Amniotic epithelial cell (primary cell): ENCODE measurements at regions not wholly inside any gene's neighbourhood (a gene's known extent, or its start where the extent isn't known, plus 50 kb on each side); places are given as distances from the start of the nearest gene placed in this dataset.
"Not testable (repeated sequence)": the region's sequence is repeated elsewhere in the genome, so short reads cannot be mapped to it uniquely, and the experiment has no call there.

ENCODE experiments used
- DNase-seq: peaks from one replicate; pipeline ENCODE4 v3.0.0-alpha.2; 2010; ENCODE audit warnings: low read depth

DNA sequence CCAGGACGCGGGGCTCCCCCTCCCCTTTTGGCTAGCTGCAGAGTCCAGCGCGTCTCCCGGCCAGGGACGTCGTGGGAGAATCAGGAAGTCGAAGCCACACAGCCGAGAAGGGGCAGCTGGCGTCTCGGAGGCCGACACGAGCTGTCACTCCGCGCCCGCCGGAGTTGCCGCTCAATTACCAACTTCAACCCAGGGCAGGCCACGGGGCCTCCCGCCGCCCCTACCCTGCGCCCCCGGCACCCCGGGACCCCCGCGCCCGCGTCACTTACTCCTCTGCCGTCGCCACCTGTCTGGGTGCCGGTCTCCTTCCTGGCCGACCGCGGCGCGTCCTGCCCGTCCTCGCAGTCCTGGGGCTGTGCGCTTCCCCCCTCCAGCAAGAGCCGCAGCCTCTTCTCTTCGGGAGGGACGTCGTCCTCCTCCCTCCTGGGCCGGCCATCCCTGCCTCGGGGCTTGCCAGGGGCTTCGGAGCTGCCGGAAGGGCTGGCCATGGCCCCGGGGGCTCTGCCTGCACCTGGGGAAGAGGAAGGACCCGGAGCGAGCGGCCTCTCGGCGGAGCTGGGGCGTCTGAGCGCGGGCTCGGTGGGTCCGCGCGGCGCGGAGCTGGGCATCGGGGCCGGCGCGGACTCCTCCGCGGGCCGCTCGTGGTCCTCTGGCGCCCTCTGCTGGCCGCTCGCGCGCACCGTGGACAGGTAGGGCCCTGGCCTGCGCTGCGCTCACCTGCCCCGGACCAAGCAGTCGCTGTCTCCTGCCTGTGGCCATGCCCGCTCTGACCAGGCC, 65.6 kb upstream of the CLEC6A start:
- peak; percentile 14 for DNase-seq

DNA sequence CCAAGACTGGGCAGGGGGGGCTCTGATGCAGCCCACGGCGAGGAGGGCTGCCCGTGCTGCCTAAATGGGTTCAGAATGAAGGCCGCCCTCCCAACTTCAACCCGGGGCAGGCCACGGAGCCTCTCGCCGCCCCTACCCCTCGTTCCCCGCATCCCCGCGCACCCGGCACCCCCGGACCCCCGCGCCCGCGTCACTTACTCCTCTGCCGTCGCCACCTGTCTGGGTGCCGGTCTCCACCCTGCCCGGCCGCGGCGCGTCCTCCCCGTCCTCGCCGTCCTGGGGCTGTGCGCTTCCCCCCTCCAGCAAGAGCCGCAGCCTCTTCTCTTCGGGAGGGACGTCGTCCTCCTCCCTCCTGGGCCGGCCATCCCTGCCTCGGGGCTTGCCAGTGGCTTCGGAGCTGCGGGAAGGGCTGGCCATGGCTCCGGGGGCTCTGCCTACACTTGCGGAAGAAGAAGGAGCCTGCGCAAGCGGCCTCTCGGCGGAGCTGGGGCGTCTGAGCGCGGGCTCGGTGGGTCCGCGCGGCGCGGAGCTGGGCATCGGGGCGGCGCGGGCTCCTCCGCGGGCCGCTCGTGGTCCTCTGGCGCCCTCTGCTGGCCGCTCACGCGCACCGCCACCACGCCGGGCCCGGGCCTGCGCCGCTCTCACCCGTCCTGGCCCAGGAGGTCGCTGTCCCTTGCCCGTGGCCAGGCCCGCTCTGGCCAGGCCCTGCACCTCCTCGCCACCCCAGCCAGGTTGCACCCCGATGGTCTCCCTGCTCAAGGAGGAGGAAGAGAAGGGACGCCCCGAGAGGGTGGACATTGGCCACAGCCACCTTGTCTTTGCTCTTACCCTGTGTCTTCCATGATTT, 59.3 kb upstream of the CLEC6A start:
- not testable (repeated sequence) for DNase-seq

DNA sequence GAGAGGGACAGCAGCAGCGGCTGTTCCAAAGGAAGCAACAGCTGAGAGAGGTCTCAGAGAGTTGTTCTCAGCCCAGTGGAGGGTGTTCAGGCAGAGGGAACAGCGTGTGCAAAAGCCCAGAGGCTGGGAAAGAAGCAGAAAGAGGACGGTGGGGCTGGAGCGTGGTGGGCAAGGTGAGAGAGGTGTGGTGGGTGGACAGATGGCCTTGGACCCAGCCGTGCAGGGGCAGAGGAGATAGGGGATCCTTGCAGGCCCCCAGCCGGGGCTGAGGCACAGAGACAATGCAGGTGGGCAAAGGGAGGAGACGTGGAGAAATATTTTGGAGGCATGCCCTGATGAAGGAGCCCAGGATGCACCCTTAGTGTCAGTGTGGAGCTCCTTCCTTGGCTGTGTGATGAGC, 58.4 kb upstream of the CLEC6A start:
- DNase-seq: not testable (repeated sequence)

DNA sequence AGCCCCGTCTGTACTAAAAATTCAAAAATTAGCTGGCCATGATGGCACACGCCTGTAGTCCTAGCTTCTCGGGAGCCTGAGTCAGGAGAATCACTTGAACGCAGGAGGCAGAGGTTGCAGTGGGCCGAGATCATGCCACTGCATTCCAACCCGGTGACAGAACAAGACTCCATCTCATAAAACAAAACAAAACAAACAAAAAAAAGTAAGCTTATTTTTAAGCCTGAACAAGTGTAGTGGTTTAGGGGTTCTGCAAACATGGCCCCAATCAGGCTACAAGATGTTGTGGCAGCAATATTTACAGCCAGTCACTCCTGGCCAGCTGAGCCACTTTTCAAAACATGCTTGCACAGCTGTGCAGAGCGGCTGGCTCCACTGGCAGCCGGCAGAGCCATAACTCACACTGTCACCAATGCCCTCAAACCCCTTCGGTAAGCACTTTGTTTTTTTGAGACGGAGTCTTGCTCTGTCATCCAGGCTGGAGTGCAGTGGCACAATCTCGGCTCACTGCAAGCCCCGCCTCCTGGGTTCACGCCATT, 56.2 kb upstream of the CLEC6A start:
- DNase-seq: not testable (repeated sequence)

DNA sequence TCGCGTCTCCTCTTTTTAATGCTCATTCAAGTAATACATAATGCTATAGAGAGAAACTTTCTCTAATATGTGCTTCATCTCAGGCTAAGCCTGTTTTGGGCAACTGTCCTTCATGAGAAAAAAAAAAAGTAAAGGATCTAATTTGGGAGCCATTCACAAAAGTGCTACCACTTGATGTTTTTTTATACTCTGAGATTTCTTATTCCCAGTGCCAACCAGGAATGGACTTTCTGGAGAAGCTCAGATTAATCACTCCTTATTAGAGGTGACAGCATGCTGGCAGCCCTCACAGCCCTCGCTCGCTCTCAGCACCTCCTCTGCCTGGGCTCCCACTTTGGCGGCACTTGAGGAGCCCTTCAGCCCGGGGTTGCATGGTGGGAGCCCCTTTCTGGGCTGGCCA, 51.9 kb upstream of the CLEC6A start:
- DNase-seq: not testable (repeated sequence)

DNA sequence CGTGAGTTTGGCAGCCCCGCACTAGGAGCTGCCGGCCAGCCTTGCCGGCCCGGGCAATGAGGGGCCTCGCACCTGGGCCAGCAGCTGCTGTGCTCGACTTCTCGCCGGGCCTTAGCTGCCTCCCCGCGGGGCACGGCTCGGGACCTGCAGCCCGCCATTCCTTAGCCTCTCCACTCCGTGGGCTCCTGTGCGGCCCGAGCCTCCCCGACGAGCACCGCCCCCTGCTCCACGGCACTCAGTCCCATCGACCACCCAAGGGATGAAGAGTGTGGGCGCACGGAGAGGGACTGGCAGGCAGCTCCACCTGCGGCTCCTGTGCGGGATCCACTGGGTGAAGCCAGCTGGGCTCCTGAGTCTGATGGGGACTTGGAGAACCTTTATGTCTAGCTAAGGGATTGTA, 51.4 kb upstream of the CLEC6A start:
- not testable (repeated sequence) for DNase-seq
